GM12878 (cell line): ENCODE measurements at regions not wholly inside any gene's neighbourhood (a gene's known extent, or its start where the extent isn't known, plus 50 kb on each side); places are given as distances from the start of the nearest gene placed in this dataset.

ENCODE experiments used
- ATAC-seq: fragments of 200-7000 bp; cut with Tn5 transposase; 3 replicates; pipeline ENCODE4 v1.9.1; 2020; ENCODE audit warnings: mild to moderate bottlenecking, moderate library complexity
- BruUV-seq: library from RNA; stranded (reverse); fragments of 400-500 nt; replicated peaks from 2 replicates; lab custom pipeline; 2021; lab: Mats Ljungman, UMichigan
- CTCF ChIA-PET: fragments of 300-600 bp; sonication (Branson Sonifier 250); formaldehyde crosslinking; extraction: SDS; loops from one replicate; lab custom pipeline; 2021; ENCODE audit warnings: inconsistent platforms; lab: Yijun Ruan, JAX
- POLR2A ChIA-PET: fragments of 350-600 bp; formaldehyde crosslinking; extraction: SDS; loops from one replicate; lab custom pipeline; 2021; ENCODE audit warnings: inconsistent platforms; lab: Charles Lee
- RAD21 ChIA-PET: fragments of 300-600 bp; sonication (Branson Sonifier 250); formaldehyde crosslinking; loops from one replicate; lab custom pipeline; 2023; ENCODE audit warnings: antibody characterized with exemption; ENCODE audit not compliant: unreplicated experiment; lab: Charles Lee
- SMC1A ChIA-PET: fragments of 300-600 bp; sonication (Branson Sonifier 250); formaldehyde crosslinking; loops from one replicate; lab custom pipeline; 2023; ENCODE audit not compliant: unreplicated experiment, uncharacterized antibody; lab: Charles Lee
- DNase-seq: peaks from one replicate; pipeline ENCODE4 v3.0.0-alpha.2; 2011; ENCODE audit warnings: low read depth, low spot score
- FAIRE-seq: peaks from 3 replicates; lab custom pipeline; 2011; peaks lifted over from hg19 to GRCh38; lab: Jason Lieb, UNC
- H2AFZ ChIP-seq: 2 replicates; pipeline ENCODE4 v1.6.0; 2011; ENCODE audit warnings: low read depth, low read length, control low read depth; ENCODE audit not compliant: control insufficient read depth
- H3K27ac ChIP-seq: 2 replicates; pipeline ENCODE4 v1.5.1; 2011; ENCODE audit warnings: control low read depth; ENCODE audit not compliant: control insufficient read depth, insufficient read depth
- H3K27me3 ChIP-seq, 2 experiments: replicated peaks in 1 of 2; 2 replicates each; pipeline versions ENCODE4 v1.6.0 to v1.6.1; 2011; ENCODE audit warnings: low read length in 1 of 2; ENCODE audit not compliant: control insufficient read depth in 2 of 2, insufficient read depth in 2 of 2
- H3K36me3 ChIP-seq, 2 experiments: 2 replicates each; pipeline ENCODE4 v1.5.1; 2011; ENCODE audit warnings: low read length in 1 of 2; ENCODE audit not compliant: control insufficient read depth in 2 of 2, insufficient read depth in 2 of 2
- H3K4me1 ChIP-seq: 2 replicates; pipeline ENCODE4 v1.6.1; 2011; ENCODE audit warnings: mild to moderate bottlenecking, low read length, moderate library complexity, mixed read lengths; ENCODE audit not compliant: control insufficient read depth, insufficient read depth
- H3K4me2 ChIP-seq: 2 replicates; pipeline ENCODE4 v1.6.0; 2011; ENCODE audit warnings: control low read depth; ENCODE audit not compliant: control insufficient read depth, insufficient read depth
- H3K4me3 ChIP-seq: fragments of 200-600 bp; sonication (generic); 2 replicates; pipeline ENCODE4 v1.5.1; 2016
- H3K79me2 ChIP-seq: 2 replicates; pipeline ENCODE4 v1.6.0; 2011; ENCODE audit warnings: low read length; ENCODE audit not compliant: control insufficient read depth, insufficient read depth
- H3K9ac ChIP-seq: 2 replicates; pipeline ENCODE4 v1.8.0; 2011; ENCODE audit warnings: low read length, control low read depth, mixed read lengths; ENCODE audit not compliant: control insufficient read depth, insufficient read depth
- H3K9me3 ChIP-seq: replicated peaks from 3 replicates; pipeline ENCODE4 v1.5.1; 2011; ENCODE audit warnings: mild to moderate bottlenecking, low read length; ENCODE audit not compliant: control insufficient read depth, insufficient read depth
- H4K20me1 ChIP-seq: 2 replicates; pipeline ENCODE4 v1.6.0; 2011; ENCODE audit not compliant: control insufficient read depth, insufficient read depth
- ATF3 ChIP-seq: IDR thresholded peaks from 2 replicates; pipeline ENCODE4 v1.6.1; 2011; ENCODE audit warnings: low read depth, mild to moderate bottlenecking, low read length, moderate library complexity, borderline replicate concordance; ENCODE audit errors: extremely low read depth
- CBX3 ChIP-seq: fragments of 200-600 bp; sonication (generic); IDR thresholded peaks from 2 replicates; pipeline ENCODE4 v1.6.1; 2016; ENCODE audit warnings: low read depth, borderline replicate concordance
- DPF2 ChIP-seq: fragments of 450-650 bp; IDR thresholded peaks from 2 replicates; pipeline ENCODE4 v1.6.1; 2017; ENCODE audit warnings: mild to moderate bottlenecking
- EGR1 ChIP-seq, 2 experiments: IDR thresholded peaks; 1 replicate in 1 of 2; 2 replicates in 1 of 2; pipeline ENCODE4 v1.6.1; 2011 to 2012; ENCODE audit warnings: low read depth in 2 of 2, low read length in 2 of 2, borderline replicate concordance in 1 of 2, mild to moderate bottlenecking in 1 of 2, moderate library complexity in 1 of 2
- NFYA ChIP-seq: IDR thresholded peaks from 2 replicates; pipeline ENCODE4 v1.6.1; 2011; ENCODE audit warnings: low read depth, mild to moderate bottlenecking, low read length, improper control_type of control experiment, borderline replicate concordance
- NFYB ChIP-seq: IDR thresholded peaks from 2 replicates; pipeline ENCODE4 v1.6.1; 2011; ENCODE audit warnings: low read depth, mild to moderate bottlenecking, low read length, improper control_type of control experiment, moderate library complexity; ENCODE audit not compliant: insufficient read depth
- PBX3 ChIP-seq: IDR thresholded peaks from 2 replicates; pipeline ENCODE4 v1.6.1; 2011; ENCODE audit warnings: mild to moderate bottlenecking, low read depth, low read length, moderate library complexity; ENCODE audit not compliant: insufficient replicate concordance
- SPI1 ChIP-seq: IDR thresholded peaks from 2 replicates; pipeline ENCODE4 v1.6.1; 2011; ENCODE audit warnings: low read depth, mild to moderate bottlenecking, low read length, moderate library complexity, borderline replicate concordance; ENCODE audit not compliant: insufficient read depth
- SREBF1 ChIP-seq: IDR thresholded peaks from 2 replicates; pipeline ENCODE4 v1.6.1; 2012; ENCODE audit warnings: mild to moderate bottlenecking, low read length
- TCF12 ChIP-seq: IDR thresholded peaks from 2 replicates; pipeline ENCODE4 v1.6.1; 2011; ENCODE audit warnings: low read depth, mild to moderate bottlenecking, low read length
- WGBS: methylation state at CpG from one replicate; pipeline ENCODE4 v1.1.6; 2016; ENCODE audit warnings: low lambda C conversion rate; ENCODE audit not compliant: insufficient replicate concordance, insufficient coverage; ENCODE audit errors: missing lambda C conversion rate; 5-methylcytosine and 5-hydroxymethylcytosine counted together
- in situ Hi-C: fragments of 300-500 bp; cut with MboI; formaldehyde crosslinking; loops from 9 replicates; pipeline ENCODE4 v1.14.3; 2018; ENCODE audit warnings: mixed read lengths
- intact Hi-C: fragments of 100-400 bp; cut with micrococcal nuclease; formaldehyde crosslinking; loops from one replicate; pipeline ENCODE4 v1.14.2; 2022; ENCODE audit not compliant: unreplicated experiment

GRCh38 chr13:37207691-37208451 lies 102.4 kb upstream of the CSNK1A1L start (continued):
- TF ChIP-seq CBX3 (no peak), NFYB (no peak), DPF2 (no peak), EGR1 (IDR thresholded peaks at IDR 0.05; ENCODE audit: borderline replicate concordance in 1 of 2, low read depth in 2 of 2, low read length in 2 of 2) (no peak)
- TF ChIP-seq, all 136 proteins: peak for 0

GRCh38 chr13:37202264-37202663 lies 96.8 kb upstream of the CSNK1A1L start:
- FAIRE-seq = no peak
- H3K36me3 ChIP-seq = no peaks in the 10 kb centered on the region
- POLR2A ChIA-PET = no interaction called here
- H3K4me1 ChIP-seq = no peaks in the 10 kb centered on the region
- CTCF ChIA-PET = no interaction called here
- no peaks in the 10 kb centered on the region for H4K20me1 ChIP-seq
- SMC1A ChIA-PET = no interaction called here
- H3K27ac ChIP-seq = no peak overlapping the region
- DNase-seq = no peak
- H3K27me3 ChIP-seq = no peaks in the 10 kb centered on the region
- no TSS peak for BruUV-seq
- no peaks in the 10 kb centered on the region for H3K79me2 ChIP-seq
- intact Hi-C loops = no loop called here
- RAD21 ChIA-PET = no interaction called here
- 40% methylated on average over 2 of the region's 2 CpGs for WGBS
- in situ Hi-C loops = no loop called here
- no peak overlapping the region for H3K4me3 ChIP-seq
- no peak overlapping the region for H3K9ac ChIP-seq
- no peaks in the 10 kb centered on the region for H3K9me3 ChIP-seq
- no peak for ATAC-seq
- H3K4me2 ChIP-seq = no peak overlapping the region
- no peak overlapping the region for H2AFZ ChIP-seq
- TF ChIP-seq NFYA = no peak
- TF ChIP-seq TCF12 = no peak
- TF ChIP-seq PBX3 = no peak
- no peak for TF ChIP-seq SPI1
- TF ChIP-seq ATF3 = no peak
- no peak for TF ChIP-seq SREBF1
